SK-N-SH treated with all-trans-retinoic acid at 6 μM for 48 hours (cell line): ENCODE measurements at regions not wholly inside any gene's neighbourhood (a gene's known extent, or its start where the extent isn't known, plus 50 kb on each side); places are given as distances from the start of the nearest gene placed in this dataset.

Experiments used
- TF ChIP-seq, protein P1 (sequence below): fragments of 250-450 bp; sonication (Bioruptor Pico); IDR thresholded peaks from 2 replicates; pipeline ENCODE4 v1.5.0; 2020; ENCODE audit warnings: mild to moderate bottlenecking, moderate library complexity
- TF ChIP-seq, protein P2 (sequence below): fragments of 250-450 bp; sonication (Bioruptor Pico); IDR thresholded peaks from 2 replicates; pipeline ENCODE4 v1.8.0; 2020; ENCODE audit warnings: mild to moderate bottlenecking, moderate library complexity, borderline replicate concordance
- TF ChIP-seq, protein P3 (sequence below): fragments of 250-450 bp; sonication (Bioruptor Pico); IDR thresholded peaks from 2 replicates; pipeline ENCODE4 v1.5.1; 2020; ENCODE audit warnings: low read depth, mild to moderate bottlenecking, moderate library complexity

DNA sequence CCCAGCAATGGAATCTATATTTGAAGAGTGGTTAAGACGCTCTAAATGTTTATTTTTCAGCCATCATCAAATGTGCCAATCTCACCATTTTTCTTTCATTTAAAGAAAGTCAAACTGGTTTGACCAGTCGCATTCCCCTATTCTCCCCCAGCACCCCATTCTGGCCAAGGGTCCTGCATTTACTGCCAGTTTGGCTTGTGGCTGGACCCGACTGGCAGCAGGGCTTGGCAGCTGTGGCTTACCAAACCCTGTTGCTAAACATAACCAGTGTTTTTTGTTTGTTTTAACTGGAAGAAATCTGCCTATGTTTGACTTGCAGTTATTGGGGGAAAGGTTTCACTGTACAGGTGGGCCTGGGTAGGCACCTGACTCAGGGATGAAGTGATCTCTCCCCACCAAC is 116.3 kb downstream of the CYP26A1 start:
- TF ChIP-seq, protein P1, sequence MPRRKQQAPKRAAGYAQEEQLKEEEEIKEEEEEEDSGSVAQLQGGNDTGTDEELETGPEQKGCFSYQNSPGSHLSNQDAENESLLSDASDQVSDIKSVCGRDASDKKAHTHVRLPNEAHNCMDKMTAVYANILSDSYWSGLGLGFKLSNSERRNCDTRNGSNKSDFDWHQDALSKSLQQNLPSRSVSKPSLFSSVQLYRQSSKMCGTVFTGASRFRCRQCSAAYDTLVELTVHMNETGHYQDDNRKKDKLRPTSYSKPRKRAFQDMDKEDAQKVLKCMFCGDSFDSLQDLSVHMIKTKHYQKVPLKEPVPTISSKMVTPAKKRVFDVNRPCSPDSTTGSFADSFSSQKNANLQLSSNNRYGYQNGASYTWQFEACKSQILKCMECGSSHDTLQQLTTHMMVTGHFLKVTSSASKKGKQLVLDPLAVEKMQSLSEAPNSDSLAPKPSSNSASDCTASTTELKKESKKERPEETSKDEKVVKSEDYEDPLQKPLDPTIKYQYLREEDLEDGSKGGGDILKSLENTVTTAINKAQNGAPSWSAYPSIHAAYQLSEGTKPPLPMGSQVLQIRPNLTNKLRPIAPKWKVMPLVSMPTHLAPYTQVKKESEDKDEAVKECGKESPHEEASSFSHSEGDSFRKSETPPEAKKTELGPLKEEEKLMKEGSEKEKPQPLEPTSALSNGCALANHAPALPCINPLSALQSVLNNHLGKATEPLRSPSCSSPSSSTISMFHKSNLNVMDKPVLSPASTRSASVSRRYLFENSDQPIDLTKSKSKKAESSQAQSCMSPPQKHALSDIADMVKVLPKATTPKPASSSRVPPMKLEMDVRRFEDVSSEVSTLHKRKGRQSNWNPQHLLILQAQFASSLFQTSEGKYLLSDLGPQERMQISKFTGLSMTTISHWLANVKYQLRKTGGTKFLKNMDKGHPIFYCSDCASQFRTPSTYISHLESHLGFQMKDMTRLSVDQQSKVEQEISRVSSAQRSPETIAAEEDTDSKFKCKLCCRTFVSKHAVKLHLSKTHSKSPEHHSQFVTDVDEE (CRISPR knock-in tag), result no peak
- TF ChIP-seq, protein P2, sequence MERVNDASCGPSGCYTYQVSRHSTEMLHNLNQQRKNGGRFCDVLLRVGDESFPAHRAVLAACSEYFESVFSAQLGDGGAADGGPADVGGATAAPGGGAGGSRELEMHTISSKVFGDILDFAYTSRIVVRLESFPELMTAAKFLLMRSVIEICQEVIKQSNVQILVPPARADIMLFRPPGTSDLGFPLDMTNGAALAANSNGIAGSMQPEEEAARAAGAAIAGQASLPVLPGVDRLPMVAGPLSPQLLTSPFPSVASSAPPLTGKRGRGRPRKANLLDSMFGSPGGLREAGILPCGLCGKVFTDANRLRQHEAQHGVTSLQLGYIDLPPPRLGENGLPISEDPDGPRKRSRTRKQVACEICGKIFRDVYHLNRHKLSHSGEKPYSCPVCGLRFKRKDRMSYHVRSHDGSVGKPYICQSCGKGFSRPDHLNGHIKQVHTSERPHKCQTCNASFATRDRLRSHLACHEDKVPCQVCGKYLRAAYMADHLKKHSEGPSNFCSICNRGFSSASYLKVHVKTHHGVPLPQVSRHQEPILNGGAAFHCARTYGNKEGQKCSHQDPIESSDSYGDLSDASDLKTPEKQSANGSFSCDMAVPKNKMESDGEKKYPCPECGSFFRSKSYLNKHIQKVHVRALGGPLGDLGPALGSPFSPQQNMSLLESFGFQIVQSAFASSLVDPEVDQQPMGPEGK (CRISPR knock-in tag), result no peak
- TF ChIP-seq, protein P3, sequence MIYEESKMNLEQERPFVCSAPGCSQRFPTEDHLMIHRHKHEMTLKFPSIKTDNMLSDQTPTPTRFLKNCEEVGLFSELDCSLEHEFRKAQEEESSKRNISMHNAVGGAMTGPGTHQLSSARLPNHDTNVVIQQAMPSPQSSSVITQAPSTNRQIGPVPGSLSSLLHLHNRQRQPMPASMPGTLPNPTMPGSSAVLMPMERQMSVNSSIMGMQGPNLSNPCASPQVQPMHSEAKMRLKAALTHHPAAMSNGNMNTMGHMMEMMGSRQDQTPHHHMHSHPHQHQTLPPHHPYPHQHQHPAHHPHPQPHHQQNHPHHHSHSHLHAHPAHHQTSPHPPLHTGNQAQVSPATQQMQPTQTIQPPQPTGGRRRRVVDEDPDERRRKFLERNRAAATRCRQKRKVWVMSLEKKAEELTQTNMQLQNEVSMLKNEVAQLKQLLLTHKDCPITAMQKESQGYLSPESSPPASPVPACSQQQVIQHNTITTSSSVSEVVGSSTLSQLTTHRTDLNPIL (CRISPR knock-in tag), result no peak
